ENCODE measurements at regions not wholly inside any gene's neighbourhood (a gene's known extent, or its start where the extent isn't known, plus 50 kb on each side); places are given as distances from the start of the nearest gene placed in this dataset.

DNA sequence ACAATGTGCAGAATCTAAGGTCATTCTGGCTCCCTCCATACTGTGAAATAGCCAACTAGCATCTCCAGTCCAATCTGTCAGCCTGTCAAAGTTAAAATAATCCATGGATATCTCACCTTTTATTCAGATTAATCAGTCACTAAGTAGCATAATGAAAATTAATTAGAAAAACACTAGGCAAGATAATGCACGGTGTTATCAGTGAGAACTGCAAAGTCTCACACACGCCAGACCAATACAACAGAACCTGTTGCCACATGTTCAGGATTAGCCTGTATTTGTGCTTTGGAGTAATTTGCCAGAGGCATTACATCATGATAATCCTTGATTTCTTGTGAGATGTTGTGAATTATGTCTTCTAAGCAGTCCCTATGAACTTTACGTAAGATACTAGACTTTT lies 820.4 kb upstream of the ALCAM start:
- no peak for DNase-seq

DNA sequence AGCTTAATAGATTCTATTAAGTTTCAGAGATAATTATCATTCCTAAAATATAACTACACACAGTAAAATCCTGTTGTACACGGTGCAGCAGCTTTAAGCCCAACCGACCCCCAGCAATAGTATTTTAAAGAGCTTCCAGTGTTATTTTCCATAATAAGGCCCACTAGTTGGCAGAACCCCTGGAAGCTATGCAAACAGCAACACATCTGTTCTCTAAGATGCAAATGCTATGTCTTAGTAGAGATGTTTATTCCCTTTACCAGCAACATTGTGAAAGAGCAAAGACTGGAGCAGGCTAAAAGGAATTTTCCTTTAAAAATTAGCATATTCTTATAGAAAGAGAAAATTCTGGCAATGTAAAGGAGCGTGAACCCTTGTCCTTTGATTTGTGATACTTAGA lies 819.7 kb upstream of the ALCAM start:
- no peak for DNase-seq

DNA sequence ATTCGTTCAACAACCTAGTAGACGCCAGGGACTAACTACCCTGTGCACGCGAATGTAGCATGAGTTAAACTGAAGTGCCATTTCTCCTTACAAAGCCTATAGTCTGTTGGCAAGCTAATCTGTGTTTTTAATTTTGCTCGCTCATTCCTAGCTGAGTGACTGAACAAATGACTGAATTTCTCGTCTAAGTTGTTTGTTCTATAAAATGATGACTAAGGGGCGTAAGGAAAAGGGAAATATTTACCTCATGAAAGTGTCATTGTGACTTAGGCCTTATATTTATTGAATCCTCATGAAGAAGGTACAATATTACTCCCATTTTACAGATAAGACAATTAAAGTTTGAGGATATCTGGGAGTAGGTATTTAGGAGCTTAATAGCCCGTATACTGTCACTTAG lies 818.3 kb upstream of the ALCAM start:
- no peak for DNase-seq

DNA sequence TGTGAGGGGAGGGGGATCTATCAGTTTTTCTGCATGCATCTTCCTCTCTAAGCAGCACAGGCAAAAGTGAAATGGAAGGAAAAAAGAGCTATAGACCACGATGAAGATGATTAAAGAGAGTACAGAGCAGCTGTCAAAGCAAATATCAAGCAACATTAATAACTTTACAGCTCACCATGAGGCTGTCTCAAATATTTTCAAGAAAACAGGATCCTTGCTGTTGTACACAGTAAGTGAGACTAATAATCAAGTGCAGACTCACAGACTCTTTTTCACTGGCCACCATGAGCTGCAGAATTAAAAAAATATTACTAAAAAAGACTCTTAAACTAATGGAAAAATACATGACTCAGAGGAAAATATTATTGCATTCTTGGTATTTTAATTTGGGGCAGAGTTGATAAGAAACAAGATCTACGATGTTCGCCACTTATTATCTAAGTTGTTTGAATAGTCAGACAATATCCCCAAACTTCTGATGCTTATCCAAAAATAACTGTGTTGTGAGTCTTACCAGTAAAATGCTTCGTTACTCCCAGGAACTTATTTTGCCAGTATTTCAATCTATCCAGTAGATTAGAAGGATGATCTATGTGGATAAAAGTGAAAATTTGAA lies 817.5 kb upstream of the ALCAM start:
- no peak for DNase-seq

DNA sequence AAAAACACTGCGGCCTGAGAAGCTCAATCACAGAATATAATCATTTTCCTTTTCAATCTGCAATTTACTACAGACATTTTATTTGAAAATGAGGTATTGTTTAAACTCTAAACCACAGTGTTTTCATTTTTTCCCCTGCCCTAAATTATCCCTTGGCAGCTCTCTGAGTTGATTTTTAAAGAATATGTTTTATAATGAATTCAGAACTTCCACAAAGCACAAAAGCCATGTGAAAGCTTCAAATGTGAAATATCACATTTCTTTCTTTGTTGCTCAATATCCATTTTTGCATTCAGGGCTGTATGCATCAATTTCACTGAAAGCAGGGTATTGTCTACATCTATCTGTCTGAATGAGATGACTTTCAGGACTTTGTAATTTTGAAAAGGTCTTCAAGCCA lies 813.6 kb upstream of the ALCAM start:
- DNase-seq, result no peak

DNA sequence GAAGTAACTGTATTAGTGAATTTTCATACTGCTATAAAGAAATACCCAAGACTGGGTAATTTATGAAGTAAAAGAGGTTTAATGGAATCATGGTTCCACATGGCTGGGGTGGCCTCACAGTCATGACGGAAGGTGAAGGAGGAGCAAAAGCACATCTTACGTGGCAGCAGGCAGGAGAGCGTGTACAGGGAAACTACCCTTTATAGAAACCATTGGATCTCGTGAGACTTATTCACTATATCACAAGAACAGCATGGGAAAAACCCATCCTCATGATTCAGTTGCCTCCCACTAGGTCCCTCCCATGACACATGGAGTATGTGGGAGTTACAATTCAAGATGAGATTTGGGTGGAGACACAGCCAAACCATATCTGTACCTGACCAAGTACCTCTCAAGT lies 812.3 kb upstream of the ALCAM start:
- no peak for DNase-seq

DNA sequence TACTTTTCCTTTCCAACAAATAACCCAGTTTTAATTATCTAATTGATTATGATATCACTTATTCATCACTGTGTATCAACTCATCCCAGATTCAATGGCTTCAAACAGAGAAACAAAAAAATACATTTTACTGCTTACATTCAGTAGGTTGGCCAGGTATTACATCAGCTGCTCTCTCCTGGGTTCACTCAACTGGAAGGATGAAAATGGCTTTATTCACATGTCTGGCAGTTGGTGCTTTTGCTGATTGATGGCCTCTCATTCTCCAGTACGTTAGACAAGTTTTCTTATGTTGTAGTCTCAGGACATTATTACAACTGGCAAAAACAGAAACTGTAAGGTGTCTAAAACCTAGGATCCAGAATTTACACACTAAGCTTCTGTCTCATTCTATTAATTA lies 811.0 kb upstream of the ALCAM start:
- DNase-seq, result no peak

DNA sequence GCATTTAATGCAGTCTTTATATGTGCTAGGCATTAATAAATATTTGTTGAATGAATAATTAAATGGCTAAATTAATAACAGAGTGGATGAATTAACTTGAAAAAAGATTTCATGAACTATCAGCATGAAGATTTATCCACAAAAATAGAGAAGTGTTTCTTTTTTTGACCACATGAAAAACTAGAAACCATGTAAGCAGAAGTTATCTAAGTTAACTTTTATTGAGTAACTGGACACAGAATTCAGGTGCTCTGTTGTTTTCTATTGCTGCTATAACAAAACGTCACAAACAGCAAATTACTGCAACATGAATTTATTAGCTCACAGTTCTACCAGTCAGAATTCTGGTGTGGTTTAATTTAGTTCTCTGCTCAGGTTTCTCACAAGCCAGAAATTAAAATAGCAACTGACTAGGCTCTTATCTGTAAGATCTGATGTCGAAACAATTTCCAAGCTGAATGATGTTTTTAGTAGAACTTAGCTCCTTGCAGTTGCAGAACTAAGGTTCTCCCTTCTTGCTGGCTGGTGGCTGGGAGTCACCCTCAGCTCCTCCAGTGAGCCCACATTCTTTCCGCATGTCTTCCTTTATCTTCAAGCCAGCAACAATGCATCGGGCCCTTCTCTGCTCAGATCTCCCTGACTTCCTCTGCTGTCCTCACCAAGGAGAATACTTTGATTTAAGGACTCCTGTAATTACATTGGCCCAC lies 810.2 kb upstream of the ALCAM start:
- DNase-seq, result no peak

DNA sequence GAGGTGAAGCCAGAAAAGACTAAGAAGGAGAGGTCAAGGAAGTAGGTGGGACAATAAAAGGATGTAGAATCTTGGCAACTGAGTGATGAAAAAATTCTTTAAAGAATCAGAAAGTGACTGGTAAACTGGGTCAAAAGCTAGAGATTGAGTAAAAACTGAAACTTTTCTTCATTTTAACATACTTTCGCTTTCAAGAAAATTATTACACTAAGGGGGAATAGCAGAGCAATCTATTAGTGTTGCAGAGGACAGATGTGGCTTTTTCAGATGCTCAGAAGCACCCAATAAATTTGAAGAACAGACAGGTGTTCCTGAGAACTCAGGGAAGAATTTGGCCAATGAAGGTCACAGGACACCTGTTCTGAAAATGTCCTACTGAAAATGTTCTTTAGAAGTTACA lies 805.4 kb upstream of the ALCAM start:
- DNase-seq, result no peak

DNA sequence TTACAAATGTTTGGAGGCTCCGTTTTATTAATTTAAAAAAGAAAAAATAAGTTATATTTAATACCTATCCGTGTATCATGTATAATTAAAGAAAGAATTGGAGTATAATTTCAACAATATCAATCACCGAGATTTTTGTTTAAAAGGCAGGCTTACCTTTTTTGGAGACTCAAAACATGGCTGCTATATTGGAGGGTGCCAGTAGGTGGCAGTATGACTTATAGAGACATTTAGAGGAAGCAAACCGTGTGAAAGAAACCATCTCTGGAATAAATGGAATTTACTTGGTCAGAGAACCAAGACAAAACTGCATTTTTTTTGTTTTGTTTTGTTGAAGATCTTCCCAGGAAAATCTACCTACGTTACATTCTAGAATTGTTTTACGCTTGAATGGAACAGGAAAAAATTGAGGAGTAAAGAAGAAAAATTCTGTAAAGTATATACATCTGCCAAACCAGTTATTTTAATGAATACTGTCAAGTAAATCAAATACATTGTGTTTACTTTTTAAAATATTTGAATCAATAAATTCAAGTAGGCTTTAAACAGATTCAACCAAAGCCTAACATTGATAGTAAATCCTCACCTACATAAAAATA lies 802.6 kb upstream of the ALCAM start:
- peak; percentile 39 for DNase-seq

DNA sequence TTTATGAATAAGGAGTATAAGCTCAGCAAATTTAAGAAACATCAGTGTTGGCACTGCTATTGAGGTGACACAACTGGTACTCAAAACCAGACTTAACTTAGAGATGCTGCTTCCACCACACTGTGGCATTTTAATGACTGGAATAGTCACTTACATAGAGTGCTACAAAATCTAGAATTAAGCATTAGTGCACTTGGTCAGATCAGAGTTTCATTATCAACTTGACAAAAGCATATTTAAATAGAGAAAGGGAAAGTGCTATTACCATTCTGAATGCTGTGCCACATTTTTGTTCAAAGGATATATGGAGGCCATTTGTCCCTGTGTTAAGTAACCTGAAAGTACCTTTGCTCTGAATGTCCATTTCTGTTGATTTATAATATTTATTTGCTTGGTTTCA lies 800.7 kb upstream of the ALCAM start:
- DNase-seq, result no peak

DNA sequence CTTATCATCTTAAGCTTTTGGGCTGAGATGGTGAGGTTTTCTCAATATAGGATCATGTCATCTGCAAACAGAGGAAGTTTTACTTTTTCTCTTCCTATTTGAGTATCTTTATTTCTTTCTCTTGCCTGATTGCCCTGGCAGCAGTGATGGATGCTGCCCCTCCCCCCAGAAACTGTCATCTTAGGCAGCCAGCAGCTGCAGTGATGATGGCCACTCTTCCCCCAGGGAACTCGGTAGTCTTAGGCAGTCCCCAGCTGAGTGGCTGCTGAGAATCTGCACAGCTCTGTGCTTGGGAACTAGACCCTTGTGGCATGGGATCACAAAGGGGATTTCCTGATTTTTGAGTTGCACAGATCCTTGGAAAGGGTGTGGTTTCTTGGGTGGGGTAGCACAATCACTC lies 791.1 kb upstream of the ALCAM start:
- DNase-seq, result no peak

DNA sequence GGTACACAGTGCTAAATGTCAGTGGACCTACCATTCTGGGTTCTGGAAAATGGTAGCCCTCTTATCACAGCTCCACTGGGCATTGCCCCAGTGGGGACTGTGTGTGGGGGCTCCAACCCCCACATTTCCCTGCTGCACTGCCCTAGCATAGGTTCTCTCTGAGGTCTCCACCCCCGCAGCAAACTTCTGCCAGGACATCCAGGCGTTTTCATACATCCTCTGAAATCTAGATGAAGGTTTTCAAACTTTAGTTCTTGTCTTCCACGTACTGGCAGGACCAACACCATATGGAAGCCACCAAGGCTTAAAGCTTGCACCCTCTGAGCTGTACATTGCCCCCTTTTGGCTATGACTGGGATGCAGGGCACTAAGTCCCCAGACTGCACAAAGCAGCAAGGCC lies 788.2 kb upstream of the ALCAM start:
- no peak for DNase-seq

DNA sequence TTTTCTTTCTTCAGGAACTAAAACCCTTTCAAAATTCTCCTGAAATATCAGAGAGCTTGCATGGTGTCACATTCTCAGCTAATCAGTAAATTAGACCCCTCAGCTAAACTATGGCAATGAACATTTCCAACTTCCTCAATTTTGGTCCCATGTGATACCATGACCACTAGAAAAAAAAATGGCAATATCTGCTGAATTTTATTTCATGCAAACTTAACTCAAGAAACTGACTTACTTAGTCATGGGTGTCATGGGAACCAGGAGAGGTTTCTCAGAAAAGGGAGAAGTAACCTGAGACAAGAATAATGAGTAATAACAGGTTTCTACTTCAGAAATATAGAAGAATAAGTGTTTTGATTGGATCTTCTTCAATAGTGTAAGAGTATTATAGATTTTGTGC lies 784.6 kb upstream of the ALCAM start:
- DNase-seq, result no peak

DNA sequence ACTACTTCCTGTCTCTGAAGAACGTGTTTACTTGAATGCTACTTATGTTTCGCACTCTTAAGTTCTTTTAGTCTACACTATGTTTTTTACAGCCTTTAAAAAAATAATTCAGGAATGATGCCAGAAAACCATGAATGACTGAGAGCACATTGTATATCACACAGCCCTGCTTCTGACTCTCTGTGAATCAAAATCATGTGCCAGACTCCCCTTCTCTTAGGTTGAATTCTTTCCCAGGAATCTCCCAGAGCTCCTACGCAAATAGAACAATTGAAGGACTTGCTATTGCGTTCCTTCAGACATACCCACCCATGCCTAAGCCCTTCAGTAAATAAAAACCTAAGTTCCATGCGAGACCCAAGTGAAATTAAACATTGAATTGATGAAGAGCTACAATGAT lies 782.0 kb upstream of the ALCAM start:
- no peak for DNase-seq

DNA sequence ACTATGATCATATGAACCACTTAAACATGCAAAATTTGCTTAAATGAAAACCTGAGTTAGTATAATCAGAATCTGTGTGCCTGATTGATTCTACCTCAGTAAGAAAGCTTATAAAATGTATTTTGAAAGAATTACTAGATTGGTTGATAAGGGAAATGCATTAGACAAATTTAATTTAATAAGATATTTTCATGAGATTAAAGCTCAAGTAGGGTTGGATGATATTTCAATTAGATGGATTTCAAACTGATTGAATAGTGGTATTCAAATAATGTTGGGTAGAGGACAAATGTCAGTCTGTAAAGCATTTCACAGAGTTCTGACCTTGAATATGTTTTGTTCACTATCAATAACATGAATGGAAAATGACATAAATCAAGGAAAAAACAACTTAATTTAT lies 780.4 kb upstream of the ALCAM start:
- no peak for DNase-seq

DNA sequence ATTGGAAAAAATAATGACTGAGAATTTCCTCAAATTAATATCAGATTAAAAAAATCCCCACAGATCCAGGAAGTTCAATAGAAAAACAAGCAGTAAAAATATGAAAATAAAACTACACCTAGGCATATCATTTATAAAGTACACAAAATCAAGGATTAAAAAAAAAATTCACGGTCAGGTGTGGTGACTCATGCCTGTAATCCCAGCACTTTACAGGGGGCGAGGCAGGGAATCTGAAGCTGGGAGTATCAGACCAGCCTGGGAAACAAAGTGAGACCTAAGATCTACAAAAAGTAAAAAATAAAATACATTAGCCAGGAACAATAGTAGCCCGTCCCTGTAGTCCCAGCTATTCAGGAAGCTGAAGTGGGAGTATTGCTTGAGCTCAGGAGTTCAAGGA lies 778.3 kb upstream of the ALCAM start:
- no peak for DNase-seq

DNA sequence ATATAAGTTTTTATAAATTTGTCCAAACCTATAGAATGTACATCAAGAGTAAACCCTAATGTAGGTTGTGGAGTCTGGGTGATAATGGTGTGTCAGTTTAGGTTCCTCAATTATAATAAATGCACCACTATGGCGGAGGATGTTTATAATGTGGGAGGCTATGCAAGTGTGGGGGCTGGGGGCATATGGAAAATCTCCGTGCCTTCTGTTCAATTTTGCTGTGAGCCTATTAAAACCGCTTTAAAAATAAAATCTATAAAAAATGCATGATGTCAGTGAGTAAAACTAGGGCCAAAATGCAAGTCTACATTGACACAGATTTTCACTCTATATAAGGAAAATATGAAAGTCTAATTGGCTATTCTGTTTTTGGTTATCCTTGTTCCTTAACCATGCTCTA lies 774.9 kb upstream of the ALCAM start:
- DNase-seq, result no peak

DNA sequence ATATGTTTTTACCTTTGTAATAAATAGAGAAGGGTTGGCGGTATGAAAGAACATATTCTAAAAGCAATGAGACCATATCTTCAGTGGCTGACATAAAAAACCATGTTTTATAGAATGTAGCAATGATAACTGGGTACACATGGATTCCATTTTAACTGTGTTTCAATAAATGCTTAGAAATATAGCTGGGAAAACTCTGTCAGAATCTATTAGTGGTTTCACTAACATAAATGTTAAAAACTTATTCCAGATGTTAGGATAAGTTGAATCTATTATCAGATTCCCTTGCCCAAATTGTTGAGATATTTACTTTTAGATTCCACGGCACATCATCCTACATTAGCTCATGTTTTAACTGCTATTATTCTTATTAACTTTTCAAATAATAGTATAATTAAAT lies 772.2 kb upstream of the ALCAM start:
- no peak for DNase-seq

DNA sequence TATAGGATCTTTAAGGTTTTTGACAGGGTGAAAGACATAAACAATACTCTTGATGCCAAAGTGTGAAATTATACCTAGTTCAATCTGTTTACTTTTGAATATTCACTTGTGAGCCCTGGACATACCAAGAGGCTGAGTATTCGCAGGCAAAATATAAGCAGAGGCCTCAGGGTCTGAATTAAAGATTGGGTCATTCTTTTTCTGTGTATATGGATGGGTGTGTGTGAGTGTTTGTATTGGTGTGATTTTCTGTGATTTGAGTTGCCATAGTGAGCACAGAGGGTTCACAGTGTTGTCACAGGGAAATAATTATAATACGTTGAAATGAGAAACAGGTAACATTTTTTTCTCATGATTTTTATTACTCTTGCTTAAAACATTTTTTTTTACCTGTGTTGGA lies 770.7 kb upstream of the ALCAM start:
- DNase-seq, result no peak

DNA sequence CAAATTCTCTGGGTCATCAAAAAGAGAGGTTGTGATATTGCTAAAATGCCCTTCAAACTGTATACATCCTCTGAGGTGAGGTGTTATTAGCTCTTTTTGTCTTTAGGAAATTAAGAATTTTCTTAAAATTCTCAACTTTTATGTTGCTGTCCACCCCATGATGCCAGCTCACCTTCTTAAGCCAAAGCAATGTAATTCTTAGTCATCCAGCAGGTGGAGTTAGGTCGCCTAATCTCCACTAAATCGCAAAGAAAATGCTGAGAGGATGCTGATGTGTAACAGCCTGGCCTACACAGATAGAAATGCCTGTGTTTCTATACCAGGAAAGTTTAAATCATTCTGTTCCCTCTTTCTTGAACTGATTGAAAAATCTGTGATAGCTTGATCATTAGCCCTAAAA lies 770.2 kb upstream of the ALCAM start:
- DNase-seq, result peak; percentile 55

DNA sequence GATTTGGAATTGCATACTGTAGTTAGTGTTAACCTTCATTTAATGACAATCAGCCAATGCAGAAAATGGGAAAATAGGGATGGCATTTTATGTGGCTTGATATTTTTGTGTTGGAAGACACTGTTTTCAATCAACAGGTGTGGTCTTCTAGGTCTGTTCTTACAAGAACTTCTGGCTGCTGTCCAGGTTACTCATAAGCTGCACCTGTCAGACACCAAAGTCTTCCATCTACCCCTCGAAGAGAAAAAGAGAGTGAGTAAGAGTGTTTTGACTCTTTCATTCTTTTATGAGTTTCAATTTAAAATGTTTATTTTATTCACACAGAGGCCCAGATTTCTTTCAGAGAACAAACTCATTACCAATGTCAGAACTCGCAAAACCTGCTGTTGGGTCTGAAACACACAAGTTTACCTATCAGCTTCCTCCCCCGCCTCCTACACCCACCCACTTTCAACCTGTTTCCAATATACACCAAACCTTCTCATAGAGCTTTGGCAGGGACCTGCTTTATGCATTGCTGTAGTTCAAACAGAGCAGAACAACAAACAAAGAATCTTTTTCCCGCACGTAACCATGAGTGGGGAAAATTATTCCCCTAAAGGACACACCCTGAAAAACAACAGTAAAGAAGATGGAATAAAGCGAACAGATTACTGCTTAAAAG lies 767.7 kb upstream of the ALCAM start:
- no peak for DNase-seq

DNA sequence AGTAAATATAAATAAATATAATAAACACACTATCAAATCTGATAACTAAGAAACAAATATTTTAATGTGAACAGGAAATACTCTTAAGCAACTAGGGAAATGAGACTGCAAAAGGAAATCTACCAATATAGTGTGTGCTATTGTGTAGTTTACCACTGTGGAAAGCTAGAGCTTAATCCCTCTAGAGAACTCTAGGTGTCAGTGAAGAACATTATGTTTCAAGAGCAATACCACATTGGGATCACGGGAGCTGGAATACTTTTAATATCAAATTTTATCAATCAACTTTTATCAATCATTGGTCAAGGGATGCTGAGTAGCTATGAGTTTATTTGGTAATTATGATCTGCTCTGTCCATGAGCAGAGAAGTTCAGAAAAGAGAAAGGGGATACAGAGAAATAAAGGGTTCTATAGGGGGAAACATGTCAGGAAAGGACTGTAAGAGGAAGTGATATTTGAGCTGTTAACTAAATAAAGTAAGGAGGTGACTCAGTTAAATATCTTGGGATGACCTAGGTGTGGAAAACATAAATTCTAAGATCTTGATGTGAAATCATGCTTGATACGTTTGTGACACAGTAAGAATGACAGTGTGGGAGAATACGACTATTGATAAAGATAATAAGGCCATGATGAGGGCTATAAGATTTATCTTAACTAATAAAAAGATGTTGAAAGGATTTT lies 762.2 kb upstream of the ALCAM start:
- DNase-seq, result peak; percentile 16

DNA sequence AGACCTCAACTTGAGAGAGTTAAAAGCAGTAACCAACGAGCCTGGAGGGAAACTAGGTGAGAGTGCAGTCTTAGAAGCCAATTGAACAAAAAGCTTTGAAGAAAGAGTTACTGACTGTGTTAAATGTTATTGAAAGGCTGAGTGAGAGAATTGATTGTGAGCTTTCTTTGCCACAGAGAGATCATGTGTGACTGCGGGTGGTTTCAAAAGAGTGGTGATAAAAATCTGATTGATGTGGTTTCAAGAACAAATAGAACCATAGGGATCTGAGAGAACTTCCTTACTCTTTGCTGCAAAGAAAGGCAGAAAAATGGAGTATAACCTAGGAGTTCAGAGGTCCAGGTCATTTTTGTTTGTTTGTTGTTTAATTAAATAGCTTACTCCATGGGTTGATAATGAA lies 759.9 kb upstream of the ALCAM start:
- no peak for DNase-seq
